OCI-LY7 (cell line): ENCODE measurements at regions not wholly inside any gene's neighbourhood (a gene's known extent, or its start where the extent isn't known, plus 50 kb on each side); places are given as distances from the start of the nearest gene placed in this dataset.
"Not testable (repeated sequence)": the region's sequence is repeated elsewhere in the genome, so short reads cannot be mapped to it uniquely, and the experiment has no call there.

Experiments
- BruUV-seq: library from RNA; stranded (reverse); fragments of 400-500 nt; replicated peaks from 2 replicates; lab custom pipeline; 2021; lab: Mats Ljungman, UMichigan
- CTCF ChIA-PET: fragments of 300-600 bp; sonication (Branson Sonifier 250); formaldehyde crosslinking; loops from one replicate; lab custom pipeline; 2022; ENCODE audit warnings: antibody characterized with exemption; ENCODE audit not compliant: unreplicated experiment; lab: Charles Lee
- POLR2A ChIA-PET: fragments of 300-600 bp; sonication (Branson Sonifier 250); formaldehyde crosslinking; loops from one replicate; lab custom pipeline; 2022; ENCODE audit warnings: antibody characterized with exemption; lab: Charles Lee
- DNase-seq: peaks from one replicate; pipeline ENCODE4 v3.0.0-alpha.2; 2015; ENCODE audit warnings: low spot score
- H2AFZ ChIP-seq: fragments of 200-600 bp; sonication (generic), shearing (Covaris generic); 2 replicates; pipeline ENCODE4 v1.6.1; 2014; ENCODE audit warnings: mild to moderate bottlenecking, antibody characterized with exemption, low read length, moderate library complexity
- H3K27ac ChIP-seq: fragments of 200-600 bp; sonication (generic); 2 replicates; pipeline ENCODE4 v1.5.1; 2014; ENCODE audit warnings: mixed run types, low read depth, mild to moderate bottlenecking, moderate library complexity, low read length, inconsistent platforms; ENCODE audit not compliant: poor library complexity, severe bottlenecking
- H3K36me3 ChIP-seq: fragments of 200-600 bp; sonication (generic); 2 replicates; pipeline ENCODE4 v1.6.1; 2014; ENCODE audit warnings: mild to moderate bottlenecking, antibody characterized with exemption, low read length, moderate library complexity, mixed read lengths; ENCODE audit not compliant: insufficient read depth
- H3K4me1 ChIP-seq: fragments of 200-600 bp; sonication (generic); 2 replicates; pipeline ENCODE4 v1.5.1; 2014; ENCODE audit warnings: mild to moderate bottlenecking, low read length; ENCODE audit not compliant: insufficient read depth, poor library complexity, severe bottlenecking
- H3K4me2 ChIP-seq: fragments of 200-600 bp; sonication (generic); 2 replicates; pipeline ENCODE4 v1.6.1; 2014; ENCODE audit warnings: mild to moderate bottlenecking, low read length
- H3K4me3 ChIP-seq: fragments of 200-600 bp; sonication (generic); 2 replicates; pipeline ENCODE4 v1.5.1; 2014; ENCODE audit warnings: mild to moderate bottlenecking, low read depth, low read length; ENCODE audit not compliant: poor library complexity, severe bottlenecking
- H3K79me2 ChIP-seq: fragments of 200-600 bp; sonication (generic); 2 replicates; pipeline ENCODE4 v1.6.1; 2016; ENCODE audit warnings: low read depth, mild to moderate bottlenecking, low read length, moderate library complexity, mixed read lengths; ENCODE audit not compliant: insufficient read depth
- H3K9me2 ChIP-seq: fragments of 200-600 bp; sonication (generic); 2 replicates; pipeline ENCODE4 v1.6.1; 2016; ENCODE audit warnings: mild to moderate bottlenecking, low read length, mixed read lengths; ENCODE audit not compliant: insufficient read depth
- H3K9me3 ChIP-seq: fragments of 200-600 bp; sonication (generic); 2 replicates; pipeline ENCODE4 v1.6.1; 2014; ENCODE audit warnings: mild to moderate bottlenecking, mixed run types, low read length, mixed read lengths
- H4K20me1 ChIP-seq: fragments of 200-600 bp; sonication (generic); 2 replicates; pipeline ENCODE4 v1.6.1; 2014; ENCODE audit warnings: mild to moderate bottlenecking, antibody characterized with exemption, low read length, moderate library complexity, mixed read lengths; ENCODE audit not compliant: insufficient read depth
- EZH2phosphoT487 ChIP-seq: fragments of 200-600 bp; sonication (generic); IDR thresholded peaks from 2 replicates; pipeline ENCODE4 v1.6.1; 2018; ENCODE audit warnings: low read depth, borderline replicate concordance, mild to moderate bottlenecking, mixed run types, antibody characterized with exemption, low read length, moderate library complexity, mixed read lengths
- intact Hi-C: fragments of 100-400 bp; cut with micrococcal nuclease; formaldehyde crosslinking; loops from one replicate; pipeline ENCODE4 v1.10.0; 2022; ENCODE audit not compliant: unreplicated experiment
- TF ChIP-seq, protein P1 (sequence below): fragments of 200-600 bp; sonication (generic); conservative IDR thresholded peaks from 2 replicates; pipeline ENCODE4 v1.5.1; 2014; ENCODE audit warnings: mild to moderate bottlenecking, antibody characterized with exemption, low read length, moderate library complexity, mixed read lengths

DNA sequence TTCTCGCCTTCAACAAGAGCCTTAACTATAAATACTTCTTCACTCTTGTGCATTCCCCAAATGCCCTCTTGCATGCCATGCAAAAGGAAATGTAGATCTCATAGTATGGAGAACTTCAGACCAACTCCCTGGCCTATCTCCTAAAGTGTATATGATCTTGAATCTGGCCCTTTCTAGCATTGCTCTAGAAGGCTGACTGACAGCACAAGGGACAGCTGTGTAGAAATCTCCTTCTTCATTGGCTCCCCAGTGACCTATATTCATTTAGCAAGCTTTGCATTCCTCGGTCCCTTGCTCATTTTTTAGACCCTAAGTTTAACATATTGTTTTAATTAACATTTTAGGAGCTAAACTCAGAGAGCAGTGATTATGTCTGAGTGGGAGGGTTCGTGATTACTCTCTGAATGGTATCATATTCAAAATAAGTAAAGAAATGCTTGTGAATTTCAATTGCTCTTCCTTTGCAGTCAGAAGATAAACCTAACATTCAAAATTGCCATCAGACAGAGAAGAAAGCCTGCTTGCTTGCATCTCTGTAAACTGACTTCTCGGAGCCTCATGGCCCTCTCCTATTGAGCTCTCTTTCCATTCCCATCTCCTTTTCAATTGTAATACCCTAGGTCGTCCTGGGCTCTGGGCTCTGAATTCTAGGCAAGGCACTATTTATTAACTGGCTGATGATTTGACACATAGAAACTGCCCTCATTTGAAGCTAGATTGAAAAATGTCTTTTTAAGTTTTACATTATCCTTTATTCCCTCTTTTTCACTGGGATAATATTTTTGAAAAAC is 120.3 kb upstream of the PRKG2 start:
- intact Hi-C loops = no loop called here

DNA sequence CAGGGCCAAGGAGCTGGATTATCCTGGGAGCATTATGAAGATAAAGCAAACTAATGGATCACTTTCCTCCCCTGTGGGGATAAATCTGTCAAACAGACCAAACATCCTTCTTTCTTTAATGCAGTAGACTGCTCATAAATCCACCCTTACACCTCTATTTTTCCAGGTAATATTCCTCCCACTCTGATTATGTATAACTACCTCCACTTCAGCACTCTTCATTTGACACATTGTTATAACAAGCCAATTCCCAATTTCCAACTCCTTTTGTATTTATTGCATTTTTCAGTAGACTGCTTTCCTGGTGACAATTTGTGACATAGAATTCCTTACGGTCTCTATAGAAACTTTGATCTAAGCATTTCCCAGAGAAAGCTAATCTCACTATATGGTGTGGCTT is 115.0 kb upstream of the PRKG2 start:
- no peak overlapping the region for H3K4me2 ChIP-seq
- H3K79me2 ChIP-seq = no peaks in the 10 kb centered on the region
- no peaks in the 10 kb centered on the region for H4K20me1 ChIP-seq
- TF ChIP-seq EZH2phosphoT487 = no peak
- CTCF ChIA-PET = no interaction called here
- POLR2A ChIA-PET = no interaction called here
- intact Hi-C loops = no loop called here
- no peak overlapping the region for H2AFZ ChIP-seq
- H3K36me3 ChIP-seq = no peaks in the 10 kb centered on the region
- H3K4me3 ChIP-seq = no peak overlapping the region
- BruUV-seq = no TSS peak
- no peak overlapping the region for H3K27ac ChIP-seq
- DNase-seq = no peak
- H3K4me1 ChIP-seq = no peaks in the 10 kb centered on the region
- H3K9me2 ChIP-seq = no peaks in the 10 kb centered on the region
- no peaks in the 10 kb centered on the region for H3K9me3 ChIP-seq

More for the DNA sequence above, 120.3 kb upstream of the PRKG2 start:
- Histone ChIP-seq H3K4me1 (no peaks in the 10 kb centered on the region), H3K27ac (no peak overlapping the region), H3K79me2 (no peaks in the 10 kb centered on the region), H3K9me3 (no peaks in the 10 kb centered on the region), H3K4me3 (no peak overlapping the region), H3K4me2 (no peak overlapping the region), H3K36me3 (no peaks in the 10 kb centered on the region), H3K9me2 (no peaks in the 10 kb centered on the region), H2AFZ (no peak overlapping the region), H4K20me1 (no peaks in the 10 kb centered on the region)
- ChIA-PET CTCF (no interaction called here), POLR2A (interaction anchor here (0.8 to 1.1 kb wide), 2 partner anchors 14 to 25 kb away, joined by 3 read pairs; no protein-coding TSS in a partner anchor)
- no TSS peak for BruUV-seq
- TF ChIP-seq EZH2phosphoT487 = no peak
- TF ChIP-seq, protein P1, sequence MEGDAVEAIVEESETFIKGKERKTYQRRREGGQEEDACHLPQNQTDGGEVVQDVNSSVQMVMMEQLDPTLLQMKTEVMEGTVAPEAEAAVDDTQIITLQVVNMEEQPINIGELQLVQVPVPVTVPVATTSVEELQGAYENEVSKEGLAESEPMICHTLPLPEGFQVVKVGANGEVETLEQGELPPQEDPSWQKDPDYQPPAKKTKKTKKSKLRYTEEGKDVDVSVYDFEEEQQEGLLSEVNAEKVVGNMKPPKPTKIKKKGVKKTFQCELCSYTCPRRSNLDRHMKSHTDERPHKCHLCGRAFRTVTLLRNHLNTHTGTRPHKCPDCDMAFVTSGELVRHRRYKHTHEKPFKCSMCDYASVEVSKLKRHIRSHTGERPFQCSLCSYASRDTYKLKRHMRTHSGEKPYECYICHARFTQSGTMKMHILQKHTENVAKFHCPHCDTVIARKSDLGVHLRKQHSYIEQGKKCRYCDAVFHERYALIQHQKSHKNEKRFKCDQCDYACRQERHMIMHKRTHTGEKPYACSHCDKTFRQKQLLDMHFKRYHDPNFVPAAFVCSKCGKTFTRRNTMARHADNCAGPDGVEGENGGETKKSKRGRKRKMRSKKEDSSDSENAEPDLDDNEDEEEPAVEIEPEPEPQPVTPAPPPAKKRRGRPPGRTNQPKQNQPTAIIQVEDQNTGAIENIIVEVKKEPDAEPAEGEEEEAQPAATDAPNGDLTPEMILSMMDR = no peak
- no peak for DNase-seq

DNA sequence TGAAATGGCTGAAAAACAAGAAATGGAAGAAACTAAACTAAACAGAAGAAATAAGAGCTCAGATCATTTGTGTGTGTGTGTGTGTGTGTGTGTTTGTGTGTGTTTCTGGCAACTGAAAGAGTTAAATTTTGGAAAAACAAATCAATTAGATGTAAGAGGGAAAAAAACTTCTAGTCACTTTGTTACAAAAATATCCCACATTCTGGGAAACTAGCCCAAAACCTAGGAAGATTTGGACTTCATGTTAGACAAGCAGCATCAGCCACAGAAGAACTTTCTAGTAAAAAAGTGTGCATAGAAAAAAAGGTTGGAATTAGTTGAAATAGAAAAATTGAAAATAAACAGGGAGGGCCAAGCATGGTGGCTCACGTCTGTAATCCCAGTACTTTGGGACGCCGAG is 111.6 kb upstream of the PRKG2 start:
- H3K9me2 ChIP-seq = no peaks in the 10 kb centered on the region
- CTCF ChIA-PET = no interaction called here
- POLR2A ChIA-PET = interaction anchor here (0.7 kb wide), 1 partner anchor 56 kb away, joined by 4 read pairs; no protein-coding TSS in a partner anchor
- no peaks in the 10 kb centered on the region for H3K4me1 ChIP-seq
- no peaks in the 10 kb centered on the region for H3K36me3 ChIP-seq
- no peak overlapping the region for H3K4me2 ChIP-seq
- H4K20me1 ChIP-seq = no peaks in the 10 kb centered on the region
- DNase-seq = no peak
- no peak overlapping the region for H3K27ac ChIP-seq
- no peak for TF ChIP-seq EZH2phosphoT487
- TF ChIP-seq, protein P1 = no peak
- no peaks in the 10 kb centered on the region for H3K9me3 ChIP-seq
- no peak overlapping the region for H2AFZ ChIP-seq
- H3K79me2 ChIP-seq = no peaks in the 10 kb centered on the region
- no TSS peak for BruUV-seq
- intact Hi-C loops = no loop called here
- no peak overlapping the region for H3K4me3 ChIP-seq

DNA sequence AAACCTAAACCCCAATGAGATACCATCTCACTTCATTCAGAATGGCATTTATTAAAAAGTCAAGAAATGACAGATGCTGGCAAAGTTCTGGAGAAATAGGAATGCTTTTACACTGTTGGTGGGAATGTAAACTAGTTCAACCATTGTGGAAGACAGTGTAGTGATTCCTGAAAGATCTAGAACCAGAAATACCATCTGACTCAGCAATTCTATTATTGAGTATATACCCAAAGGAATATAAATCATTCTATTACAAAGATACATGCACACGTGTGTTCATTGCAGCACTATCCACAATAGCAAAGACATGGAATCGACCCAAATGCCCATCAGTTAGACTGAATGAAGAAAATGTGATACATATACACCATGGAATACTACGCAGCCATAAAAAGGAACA is 109.6 kb upstream of the PRKG2 start:
- H3K27ac ChIP-seq, H3K4me2 ChIP-seq, H3K36me3 ChIP-seq, H3K9me3 ChIP-seq, H3K79me2 ChIP-seq, intact Hi-C loops, DNase-seq, BruUV-seq, H3K4me1 ChIP-seq, H4K20me1 ChIP-seq, CTCF ChIA-PET, H2AFZ ChIP-seq, H3K9me2 ChIP-seq, H3K4me3 ChIP-seq: not testable (repeated sequence)
- POLR2A ChIA-PET = interaction anchor here (0.5 to 1.2 kb wide), 3 partner anchors 152 to 1283 kb away, joined by 3 read pairs; no protein-coding TSS in a partner anchor
